DND-41 (cell line): ENCODE measurements at regions not wholly inside any gene's neighbourhood (a gene's known extent, or its start where the extent isn't known, plus 50 kb on each side); places are given as distances from the start of the nearest gene placed in this dataset.

Experiments used
- EZH2 ChIP-seq: IDR thresholded peaks from 3 replicates; pipeline ENCODE4 v1.6.1; 2012; ENCODE audit warnings: borderline replicate concordance, low read depth, mild to moderate bottlenecking, moderate library complexity, low read length, inconsistent platforms; ENCODE audit not compliant: severe bottlenecking
- TF ChIP-seq, protein P1 (sequence below): IDR thresholded peaks from 2 replicates; pipeline ENCODE4 v1.5.1; 2012; ENCODE audit warnings: borderline replicate concordance, low read length, moderate library complexity, mild to moderate bottlenecking; ENCODE audit not compliant: poor library complexity, severe bottlenecking; ENCODE audit errors: extremely low read depth

- TF ChIP-seq, protein P1, sequence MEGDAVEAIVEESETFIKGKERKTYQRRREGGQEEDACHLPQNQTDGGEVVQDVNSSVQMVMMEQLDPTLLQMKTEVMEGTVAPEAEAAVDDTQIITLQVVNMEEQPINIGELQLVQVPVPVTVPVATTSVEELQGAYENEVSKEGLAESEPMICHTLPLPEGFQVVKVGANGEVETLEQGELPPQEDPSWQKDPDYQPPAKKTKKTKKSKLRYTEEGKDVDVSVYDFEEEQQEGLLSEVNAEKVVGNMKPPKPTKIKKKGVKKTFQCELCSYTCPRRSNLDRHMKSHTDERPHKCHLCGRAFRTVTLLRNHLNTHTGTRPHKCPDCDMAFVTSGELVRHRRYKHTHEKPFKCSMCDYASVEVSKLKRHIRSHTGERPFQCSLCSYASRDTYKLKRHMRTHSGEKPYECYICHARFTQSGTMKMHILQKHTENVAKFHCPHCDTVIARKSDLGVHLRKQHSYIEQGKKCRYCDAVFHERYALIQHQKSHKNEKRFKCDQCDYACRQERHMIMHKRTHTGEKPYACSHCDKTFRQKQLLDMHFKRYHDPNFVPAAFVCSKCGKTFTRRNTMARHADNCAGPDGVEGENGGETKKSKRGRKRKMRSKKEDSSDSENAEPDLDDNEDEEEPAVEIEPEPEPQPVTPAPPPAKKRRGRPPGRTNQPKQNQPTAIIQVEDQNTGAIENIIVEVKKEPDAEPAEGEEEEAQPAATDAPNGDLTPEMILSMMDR = no peak
- TF ChIP-seq EZH2 = no peak
Measured at GRCh38 chr15:45914425-45914824, 279.6 kb downstream of the SQOR start.
